ENCODE measurements at regions not wholly inside any gene's neighbourhood (a gene's known extent, or its start where the extent isn't known, plus 50 kb on each side); places are given as distances from the start of the nearest gene placed in this dataset.

DNA sequence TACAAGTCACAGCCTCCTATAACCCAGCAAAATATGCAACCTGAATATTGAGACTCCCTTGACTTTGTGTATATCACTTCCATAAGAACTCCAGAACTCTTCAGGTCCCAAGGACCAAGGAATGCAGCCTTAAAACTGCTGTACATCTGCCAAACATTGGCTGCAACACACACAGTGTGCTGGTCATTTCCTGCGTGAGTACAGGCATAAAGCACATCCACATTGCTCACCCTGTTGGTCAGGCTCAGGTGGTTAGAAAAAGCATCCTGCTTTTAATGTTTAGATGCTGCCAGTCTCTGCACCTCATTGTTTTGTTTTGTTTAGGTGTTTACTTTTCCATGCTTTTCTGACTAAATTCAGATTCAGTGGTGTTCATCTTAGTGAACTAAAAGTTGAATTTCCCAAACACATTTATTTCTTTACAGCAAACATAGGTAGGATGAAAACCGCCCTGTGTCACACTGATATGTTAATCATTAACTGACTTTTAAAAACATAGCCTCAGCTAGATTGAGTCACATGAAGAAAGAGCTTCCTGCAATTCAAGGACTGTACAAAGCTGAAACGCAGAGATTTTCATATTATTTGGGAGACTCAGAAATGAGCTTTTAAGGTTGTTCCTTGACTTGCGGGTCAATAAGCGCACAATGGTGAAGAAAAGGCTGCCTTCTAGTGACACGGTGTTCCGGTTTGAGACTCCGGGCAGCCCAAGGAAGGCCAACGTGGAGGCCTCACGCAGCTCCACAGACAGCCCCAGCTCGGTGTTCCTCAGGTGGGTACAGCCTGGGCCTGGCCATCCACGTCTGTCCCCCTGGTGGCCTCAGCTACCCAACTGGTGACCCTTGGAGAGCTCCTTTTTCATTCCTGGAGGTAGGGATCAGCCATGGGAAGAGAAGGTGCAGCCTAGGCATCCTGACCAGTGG is 52.2 kb upstream of the GRAMD2B start (continued):
- TF ChIP-seq RBFOX2 (IDR thresholded peaks at IDR 0.05; ENCODE audit: low read depth, low read length) (peak; percentile 43), ZNF879 (CRISPR knock-in tag; IDR thresholded peaks at IDR 0.05) (no peak), KDM5B (CRISPR knock-in tag; IDR thresholded peaks at IDR 0.05; ENCODE audit: borderline replicate concordance) (peak; percentile 41; the same call in 1 of the 2 replicates), JUND (CRISPR knock-in tag; IDR thresholded peaks at IDR 0.05) (no peak; the same call in 1 of the 2 replicates), HDAC6 (IDR thresholded peaks at IDR 0.05; ENCODE audit: low read depth, low read length) (no peak), ZBTB20 (CRISPR knock-in tag; IDR thresholded peaks at IDR 0.05; ENCODE audit: borderline replicate concordance, low read depth) (no peak), ZNF782 (CRISPR knock-in tag; IDR thresholded peaks at IDR 0.05; ENCODE audit: borderline replicate concordance) (0 out of 2 replicates have a peak, but pooled peaks have one; percentile 29), NAIF1 (CRISPR knock-in tag; IDR thresholded peaks at IDR 0.05; ENCODE audit: borderline replicate concordance) (no peak), RORA (CRISPR knock-in tag; IDR thresholded peaks at IDR 0.05) (no peak), NFRKB (IDR thresholded peaks at IDR 0.05) (no peak), ZNF335 (CRISPR knock-in tag; IDR thresholded peaks at IDR 0.05) (no peak), ZFAT (CRISPR knock-in tag; conservative IDR thresholded peaks at IDR 0.05) (no peak), CSRNP1 (CRISPR knock-in tag; IDR thresholded peaks at IDR 0.05) (peak; percentile 64; the same call in 1 of the 2 replicates), ZNF367 (CRISPR knock-in tag; IDR thresholded peaks at IDR 0.05; ENCODE audit: borderline replicate concordance) (no peak), ZBTB43 (CRISPR knock-in tag; conservative IDR thresholded peaks at IDR 0.05) (no peak), SMAD3 (CRISPR knock-in tag; IDR thresholded peaks at IDR 0.05) (peak; percentile 50; the same call in 1 of the 2 replicates), ZNF251 (CRISPR knock-in tag; IDR thresholded peaks at IDR 0.05) (no peak), JUNB (CRISPR knock-in tag; IDR thresholded peaks at IDR 0.05; ENCODE audit: borderline replicate concordance) (no peak), SMYD3 (CRISPR knock-in tag; IDR thresholded peaks at IDR 0.05) (peak; percentile 77; the same call in 1 of the 2 replicates), ZNF841 (CRISPR knock-in tag; IDR thresholded peaks at IDR 0.05; ENCODE audit: borderline replicate concordance) (no peak), MAFK (conservative IDR thresholded peaks at IDR 0.05 in 1 of 2, IDR thresholded peaks at IDR 0.05 in 1 of 2; ENCODE audit: low read length in 2 of 2) (no peak), ZKSCAN8 (CRISPR knock-in tag; IDR thresholded peaks at IDR 0.05; ENCODE audit: borderline replicate concordance) (no peak), ZNF792 (CRISPR knock-in tag; IDR thresholded peaks at IDR 0.05) (no peak), HNF4A (CRISPR knock-in tag; IDR thresholded peaks at IDR 0.05) (no peak), ZNF441 (CRISPR knock-in tag; IDR thresholded peaks at IDR 0.05; ENCODE audit: borderline replicate concordance) (no peak; the same call in 1 of the 2 replicates), ZNF256 (CRISPR knock-in tag; conservative IDR thresholded peaks at IDR 0.05) (no peak)
- TF ChIP-seq, protein P1, sequence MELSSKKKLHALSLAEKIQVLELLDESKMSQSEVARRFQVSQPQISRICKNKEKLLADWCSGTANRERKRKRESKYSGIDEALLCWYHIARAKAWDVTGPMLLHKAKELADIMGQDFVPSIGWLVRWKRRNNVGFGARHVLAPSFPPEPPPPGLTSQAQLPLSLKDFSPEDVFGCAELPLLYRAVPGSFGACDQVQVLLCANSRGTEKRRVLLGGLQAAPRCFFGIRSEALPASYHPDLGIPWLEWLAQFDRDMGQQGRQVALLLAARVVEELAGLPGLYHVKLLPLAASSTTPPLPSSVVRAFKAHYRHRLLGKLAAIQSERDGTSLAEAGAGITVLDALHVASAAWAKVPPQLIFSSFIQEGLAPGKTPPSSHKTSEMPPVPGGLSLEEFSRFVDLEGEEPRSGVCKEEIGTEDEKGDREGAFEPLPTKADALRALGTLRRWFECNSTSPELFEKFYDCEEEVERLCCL (CRISPR knock-in tag; IDR thresholded peaks at IDR 0.05; ENCODE audit: borderline replicate concordance), result no peak

Data from HepG2 (cell line).